ENCODE measurements at regions not wholly inside any gene's neighbourhood (a gene's known extent, or its start where the extent isn't known, plus 50 kb on each side); places are given as distances from the start of the nearest gene placed in this dataset.

GRCh38 chr5:61738446-61738845, 406.4 kb downstream of the ZSWIM6 start:
- DNase-seq (ENCODE audit: low read depth) = no peak

- no peak for DNase-seq (ENCODE audit: low read depth)
Observed at GRCh38 chr5:61744690-61745619, 412.9 kb downstream of the ZSWIM6 start.

DNA sequence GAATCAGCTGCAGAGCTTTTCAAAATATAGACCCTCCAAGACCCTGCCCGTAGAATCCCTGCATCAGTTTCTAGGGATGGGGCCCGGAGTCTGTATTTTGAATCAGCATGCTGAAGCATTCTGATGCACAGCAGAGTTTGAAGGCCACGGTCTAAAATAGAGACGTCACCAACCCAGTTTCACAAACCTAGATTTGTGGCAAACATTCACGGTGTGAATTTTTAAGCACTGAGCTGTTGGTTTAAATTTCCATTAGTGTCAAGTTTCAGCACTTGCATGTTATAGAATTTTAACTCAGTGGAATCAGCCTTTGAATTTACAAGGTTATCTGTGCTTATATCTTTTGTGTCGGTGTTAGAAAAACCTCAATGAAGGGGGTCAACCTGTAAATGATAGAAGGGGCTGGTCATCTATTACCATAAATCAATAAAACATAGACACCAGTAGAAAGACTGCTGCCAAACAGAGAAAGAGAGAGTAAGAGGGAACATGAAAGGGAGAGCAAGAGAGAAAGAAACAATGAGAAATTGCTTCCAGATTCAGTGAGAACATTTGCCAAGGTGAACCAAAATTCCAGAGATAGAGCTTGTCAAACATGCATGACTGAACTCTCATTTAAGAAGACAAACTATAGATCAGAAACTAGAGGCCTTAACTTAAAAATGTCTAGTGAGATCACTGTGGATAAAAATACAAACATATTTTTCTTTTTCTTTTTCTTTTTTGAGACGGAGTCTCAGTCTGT, 414.9 kb downstream of the ZSWIM6 start:
- no peak for DNase-seq (ENCODE audit: low read depth)

- DNase-seq (ENCODE audit: low read depth) = no peak
Observed at GRCh38 chr5:61748121-61748520, 416.1 kb downstream of the ZSWIM6 start.

DNA sequence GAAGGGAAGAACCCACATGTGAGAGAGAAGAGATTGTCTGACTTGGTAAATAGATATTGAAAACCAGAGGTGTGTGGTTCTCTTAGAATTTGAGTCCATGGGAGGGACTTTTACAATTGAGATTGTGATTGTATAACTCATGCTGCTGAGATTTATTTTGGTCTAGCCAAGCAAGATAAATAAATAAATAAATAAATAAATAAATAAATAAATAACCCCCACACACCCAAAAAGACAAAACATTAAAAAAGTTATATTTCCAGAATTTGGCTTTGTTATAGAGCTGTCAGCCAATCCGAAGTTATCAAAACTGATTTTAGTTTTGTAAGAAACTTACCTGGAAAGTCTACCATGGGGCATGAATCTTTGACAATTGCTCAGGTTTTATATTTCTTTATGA, 416.6 kb downstream of the ZSWIM6 start:
- DNase-seq (ENCODE audit: low read depth) = no peak

- DNase-seq (ENCODE audit: low read depth) = no peak
Observed at GRCh38 chr5:61752588-61752987, 420.5 kb downstream of the ZSWIM6 start.

DNA sequence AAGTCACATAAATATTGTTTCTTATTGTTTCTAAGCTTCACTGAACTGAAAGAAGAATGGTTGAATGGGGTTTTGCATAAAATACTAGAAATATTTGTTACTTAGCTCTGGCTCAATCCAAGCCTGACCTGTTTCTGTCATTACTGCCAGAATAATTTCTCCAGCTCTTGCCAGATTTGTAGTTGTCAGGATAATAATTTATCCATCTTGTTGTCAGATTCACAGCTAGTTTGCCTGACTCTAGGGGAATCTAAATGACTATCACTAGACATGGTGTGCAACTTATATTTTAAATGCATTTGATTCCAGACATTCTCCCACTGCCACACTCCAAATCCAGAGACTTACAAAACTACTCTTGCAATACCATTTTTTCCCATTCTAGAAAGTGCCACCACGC, 422.7 kb downstream of the ZSWIM6 start:
- no peak for DNase-seq (ENCODE audit: low read depth)

- no peak for DNase-seq (ENCODE audit: low read depth)
Observed at GRCh38 chr5:61755726-61756222, 423.7 kb downstream of the ZSWIM6 start.

- DNase-seq (ENCODE audit: low read depth) = no peak
Observed at GRCh38 chr5:61758711-61759110, 426.7 kb downstream of the ZSWIM6 start.

- DNase-seq (ENCODE audit: low read depth) = no peak
Observed at GRCh38 chr5:61765471-61765870, 433.4 kb downstream of the ZSWIM6 start.

GRCh38 chr5:61766141-61766540, 434.1 kb downstream of the ZSWIM6 start:
- no peak for DNase-seq (ENCODE audit: low read depth)

- DNase-seq (ENCODE audit: low read depth) = no peak
Observed at GRCh38 chr5:61767231-61768080, 435.4 kb downstream of the ZSWIM6 start.

DNA sequence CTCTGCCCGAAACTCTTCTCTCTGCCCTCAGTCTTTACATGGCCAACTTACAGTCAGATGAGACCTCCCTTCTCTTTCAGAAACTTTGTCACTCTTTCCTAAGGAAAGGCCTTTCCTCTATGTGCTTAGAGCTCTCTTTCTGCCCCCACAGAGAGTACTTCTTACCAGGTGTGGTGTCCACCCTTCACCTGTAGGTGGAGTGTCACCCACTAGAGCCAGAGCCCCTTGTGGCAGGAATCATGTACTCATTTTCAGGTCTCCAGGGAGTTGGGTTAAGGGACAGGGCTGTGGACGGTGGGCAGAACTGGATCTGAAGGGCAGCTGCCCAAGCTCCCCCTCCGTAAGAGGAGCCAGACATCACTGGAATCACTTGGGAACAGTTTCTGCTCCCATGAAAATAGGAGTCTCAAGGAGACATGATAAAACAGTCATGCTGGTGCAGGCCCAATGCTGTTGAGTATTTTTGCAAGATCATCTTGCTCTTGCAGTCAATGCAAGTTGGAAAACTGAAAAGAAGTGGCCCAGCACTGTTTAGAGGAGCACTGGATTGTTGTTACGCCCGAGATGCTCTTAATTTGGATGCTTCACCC, 436.7 kb downstream of the ZSWIM6 start:
- DNase-seq (ENCODE audit: low read depth) = no peak

- no peak for DNase-seq (ENCODE audit: low read depth)
Observed at GRCh38 chr5:61771062-61771461, 439.0 kb downstream of the ZSWIM6 start.

DNA sequence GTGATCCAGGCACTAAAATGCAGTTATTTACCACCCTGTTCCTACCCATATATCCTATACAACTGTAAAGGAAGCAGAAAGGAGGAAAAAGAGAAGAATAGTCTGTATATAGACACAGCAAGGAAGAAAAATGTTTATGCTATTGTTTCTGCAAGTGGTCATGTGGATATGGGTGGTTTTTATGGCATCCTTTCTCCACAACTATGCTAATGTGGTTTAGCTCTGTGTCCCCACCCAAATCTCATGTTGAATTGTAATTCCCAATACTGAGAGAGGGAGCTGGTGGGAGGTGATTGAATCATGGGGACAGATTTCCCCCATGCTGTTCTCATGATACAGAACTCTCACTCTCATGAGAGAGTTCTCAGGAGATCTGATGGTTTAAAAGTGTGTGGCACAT, 439.8 kb downstream of the ZSWIM6 start:
- DNase-seq (ENCODE audit: low read depth) = no peak

- DNase-seq (ENCODE audit: low read depth) = no peak
Observed at GRCh38 chr5:61775901-61776300, 443.8 kb downstream of the ZSWIM6 start.

DNA sequence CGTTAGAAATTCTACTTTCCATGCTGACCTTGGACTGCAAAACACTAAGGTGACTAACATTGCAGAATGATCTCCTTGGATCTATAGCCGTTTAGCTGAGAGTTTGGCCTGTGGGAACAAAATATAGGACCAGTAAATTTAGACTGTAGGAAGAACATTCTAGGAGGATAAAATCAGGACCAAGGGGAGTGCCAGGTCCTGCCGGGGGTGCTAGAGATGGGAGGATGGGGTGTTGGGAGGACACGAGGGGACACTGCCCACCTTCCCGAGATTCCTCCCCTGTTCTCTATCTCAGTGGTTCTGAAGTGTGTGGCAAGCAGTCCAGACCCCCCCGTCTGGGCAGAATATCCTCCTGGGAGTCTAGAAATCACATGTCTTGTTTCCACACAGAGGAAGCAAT, 445.2 kb downstream of the ZSWIM6 start:
- DNase-seq (ENCODE audit: low read depth) = no peak

- DNase-seq (ENCODE audit: low read depth) = no peak
Observed at GRCh38 chr5:61779743-61780142, 447.7 kb downstream of the ZSWIM6 start.

DNA sequence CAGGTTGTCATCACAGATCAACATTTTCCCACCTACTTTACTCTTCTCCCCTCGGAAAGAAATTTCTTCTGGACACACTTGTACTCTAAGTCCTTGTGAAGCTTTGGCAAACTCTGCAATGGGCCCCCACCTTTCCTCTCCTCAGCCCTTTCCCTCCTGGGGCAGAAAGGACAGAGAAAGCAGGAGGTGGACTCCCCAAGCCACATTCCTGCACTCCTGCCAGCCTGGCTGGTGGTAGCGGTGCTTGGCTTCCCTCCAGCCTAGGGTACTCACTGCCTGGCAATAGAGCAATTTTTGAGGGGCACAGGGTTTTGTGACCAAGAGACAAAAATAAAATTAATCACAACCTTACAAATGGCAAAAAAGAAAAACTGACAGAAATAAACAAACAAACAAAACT, 451.4 kb downstream of the ZSWIM6 start:
- DNase-seq (ENCODE audit: low read depth) = no peak

DNA sequence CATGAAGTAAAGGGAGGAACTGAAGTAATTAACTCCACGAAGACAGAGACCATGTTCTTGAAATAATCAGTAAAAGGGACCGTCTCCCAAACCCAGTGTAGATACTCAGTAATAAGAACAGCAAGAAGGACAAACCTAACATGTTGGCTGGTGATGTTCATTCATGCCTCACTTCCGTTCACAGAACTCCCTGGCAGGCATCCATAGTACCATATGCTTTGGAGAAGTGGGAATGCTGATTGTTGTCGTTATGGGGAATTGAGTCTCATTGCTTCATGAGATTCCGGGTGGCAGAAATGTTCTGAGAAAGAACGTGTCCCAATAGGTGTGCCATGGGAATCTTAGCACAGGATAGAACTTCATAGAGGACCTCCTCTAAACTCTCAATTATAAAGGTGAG, 452.3 kb downstream of the ZSWIM6 start:
- no peak for DNase-seq (ENCODE audit: low read depth)

DNA sequence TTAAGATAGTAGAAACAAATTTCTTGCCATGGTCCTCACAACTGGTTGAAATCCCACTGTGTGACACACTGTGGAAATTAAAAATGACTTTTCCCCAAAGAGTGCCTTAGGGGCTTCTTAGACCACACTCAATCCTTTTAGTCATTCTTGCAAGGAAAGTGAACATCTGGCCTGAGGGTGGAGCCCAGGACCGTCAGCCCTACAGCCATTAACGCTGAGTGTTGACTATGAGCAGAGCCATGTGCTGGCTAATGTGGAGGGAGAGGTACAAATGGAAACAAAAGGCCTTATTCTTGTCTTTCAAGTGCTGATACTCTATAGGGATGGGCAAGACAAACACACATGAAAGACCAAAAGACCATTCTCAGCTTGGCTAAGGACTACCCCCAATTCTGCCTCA, 456.5 kb downstream of the ZSWIM6 start:
- DNase-seq (ENCODE audit: low read depth) = no peak

- no peak for DNase-seq (ENCODE audit: low read depth)
Observed at GRCh38 chr5:61790007-61790406, 457.9 kb downstream of the ZSWIM6 start.

Data from T-helper 22 cell (primary cell).